ENCODE measurements at regions not wholly inside any gene's neighbourhood (a gene's known extent, or its start where the extent isn't known, plus 50 kb on each side); places are given as distances from the start of the nearest gene placed in this dataset.

DNA sequence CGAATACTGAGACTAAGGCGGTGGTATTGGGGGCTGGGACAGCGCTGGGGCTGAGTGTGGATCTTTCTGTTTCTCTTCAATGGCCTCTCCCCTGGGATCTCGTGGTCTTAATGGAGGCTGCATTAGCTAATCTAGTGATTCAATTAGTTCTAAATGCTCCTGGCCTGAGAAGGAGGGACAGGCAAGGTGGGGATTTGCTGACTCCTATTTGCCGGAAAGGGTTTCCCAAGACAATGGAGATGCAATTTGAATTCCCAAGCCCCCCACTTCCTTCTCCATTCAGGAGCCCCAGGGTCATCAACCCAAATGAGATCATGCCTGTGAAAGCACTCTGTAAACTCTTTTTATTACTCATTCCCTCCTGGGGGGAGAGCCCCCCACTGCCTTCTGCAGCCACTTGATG, 111.7 kb upstream of the PLXNA4 start:
- Mint-ChIP-seq H3K4me1 (no peaks in the 10 kb centered on the region), H3K4me3 (no peak overlapping the region), H3K27ac (no peak overlapping the region), H3K36me3 (ENCODE audit: low read depth) (no peaks in the 10 kb centered on the region), H3K9me3 (no peaks in the 10 kb centered on the region), H3K27me3 (no peaks in the 10 kb centered on the region)
- DNase-seq, result no peak
- ChIA-PET CTCF (no interaction called here), POLR2A (no interaction called here)

DNA sequence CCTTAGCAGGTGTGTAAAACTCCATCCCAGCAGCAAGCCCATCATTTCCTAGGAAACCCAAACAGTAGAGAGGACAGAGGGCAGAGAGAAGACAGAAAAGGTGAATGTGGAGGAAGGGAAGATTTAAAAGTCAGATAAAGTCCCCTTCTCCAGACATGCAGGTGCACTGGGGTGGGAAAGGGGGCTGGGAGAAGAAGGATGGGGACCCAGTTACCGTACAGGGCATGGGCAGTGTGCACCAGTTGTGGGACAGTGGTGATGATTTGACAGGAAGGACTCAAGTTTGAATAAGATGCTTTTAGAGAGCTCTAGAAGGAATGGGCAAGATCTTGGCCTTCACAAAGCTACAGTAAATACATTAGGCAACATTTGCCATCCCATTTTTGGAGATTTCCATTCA, 110.7 kb upstream of the PLXNA4 start:
- no peaks in the 10 kb centered on the region for H3K36me3 Mint-ChIP-seq (ENCODE audit: low read depth)
- no peak overlapping the region for H3K4me3 Mint-ChIP-seq
- no peaks in the 10 kb centered on the region for H3K27me3 Mint-ChIP-seq
- no peak for DNase-seq
- no peaks in the 10 kb centered on the region for H3K9me3 Mint-ChIP-seq
- no peaks in the 10 kb centered on the region for H3K4me1 Mint-ChIP-seq
- ChIA-PET CTCF (no interaction called here), POLR2A (no interaction called here)
- no peak overlapping the region for H3K27ac Mint-ChIP-seq

DNA sequence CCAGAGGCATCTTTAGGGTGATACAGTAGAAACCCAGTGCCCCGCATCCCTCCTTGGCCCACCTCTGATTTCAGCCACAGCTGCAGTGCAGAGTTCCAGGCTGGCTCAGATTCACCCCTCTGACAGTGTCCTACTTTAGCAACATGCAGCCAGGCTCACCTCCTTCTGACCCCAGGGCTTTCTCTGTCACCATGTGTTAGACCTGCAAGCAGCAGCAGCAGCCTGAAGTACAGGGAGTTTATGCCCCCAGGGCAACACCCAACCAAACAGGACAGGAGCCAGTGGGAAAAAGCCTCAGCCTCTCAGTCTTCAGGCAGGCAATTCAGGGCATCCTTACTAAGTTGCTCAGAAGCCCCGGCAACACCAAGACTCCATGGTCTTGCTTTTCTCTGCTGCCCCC, 109.0 kb upstream of the PLXNA4 start:
- Mint-ChIP-seq H3K9me3 (no peaks in the 10 kb centered on the region), H3K4me3 (no peak overlapping the region), H3K27me3 (no peaks in the 10 kb centered on the region), H3K27ac (no peak overlapping the region), H3K4me1 (no peaks in the 10 kb centered on the region), H3K36me3 (ENCODE audit: low read depth) (no peaks in the 10 kb centered on the region)
- POLR2A ChIA-PET, result no interaction called here
- CTCF ChIA-PET, result no interaction called here
- DNase-seq, result no peak

DNA sequence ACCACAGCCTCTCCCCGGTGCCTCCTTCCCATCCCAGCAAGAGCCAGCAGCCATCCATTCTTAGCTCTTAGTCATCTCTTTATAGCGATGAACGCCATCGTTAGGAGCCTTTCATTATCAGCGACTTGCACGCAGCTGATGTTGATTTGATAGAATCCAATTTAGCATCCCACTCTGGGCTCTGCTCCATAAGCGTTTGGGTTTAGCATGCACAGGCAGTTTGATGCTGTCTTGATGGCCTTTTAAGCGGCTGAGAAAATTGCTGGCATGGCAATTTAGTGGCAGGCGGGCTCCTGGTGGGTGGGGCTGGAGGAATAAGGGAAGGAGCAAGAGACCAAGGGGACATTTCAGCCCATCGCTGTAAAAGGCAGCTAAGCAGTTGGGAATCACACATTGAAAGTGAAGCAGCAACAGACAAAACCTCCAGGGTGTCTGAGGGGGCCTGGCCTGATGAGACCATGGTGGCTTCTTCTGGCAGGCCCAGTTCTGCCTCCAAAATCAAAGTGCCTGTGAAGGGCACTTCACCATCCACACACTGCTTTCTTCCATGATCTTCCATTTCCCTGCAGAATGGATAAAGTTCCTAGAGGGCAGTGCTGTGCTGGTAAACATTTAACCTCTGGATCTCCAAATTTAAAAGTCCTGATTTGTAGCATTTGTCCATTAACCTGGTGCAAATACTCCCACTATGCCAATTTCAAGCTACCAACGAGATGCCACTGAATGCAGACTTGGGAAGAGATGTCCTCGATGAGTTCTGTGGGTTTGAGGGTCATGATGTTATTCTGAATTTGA, 107.8 kb upstream of the PLXNA4 start:
- Mint-ChIP-seq H3K36me3 (ENCODE audit: low read depth) (no peaks in the 10 kb centered on the region), H3K9me3 (no peaks in the 10 kb centered on the region), H3K27me3 (no peaks in the 10 kb centered on the region), H3K4me3 (no peak overlapping the region), H3K27ac (no peak overlapping the region), H3K4me1 (no peaks in the 10 kb centered on the region)
- POLR2A ChIA-PET, result no interaction called here
- CTCF ChIA-PET, result no interaction called here
- no peak for DNase-seq

DNA sequence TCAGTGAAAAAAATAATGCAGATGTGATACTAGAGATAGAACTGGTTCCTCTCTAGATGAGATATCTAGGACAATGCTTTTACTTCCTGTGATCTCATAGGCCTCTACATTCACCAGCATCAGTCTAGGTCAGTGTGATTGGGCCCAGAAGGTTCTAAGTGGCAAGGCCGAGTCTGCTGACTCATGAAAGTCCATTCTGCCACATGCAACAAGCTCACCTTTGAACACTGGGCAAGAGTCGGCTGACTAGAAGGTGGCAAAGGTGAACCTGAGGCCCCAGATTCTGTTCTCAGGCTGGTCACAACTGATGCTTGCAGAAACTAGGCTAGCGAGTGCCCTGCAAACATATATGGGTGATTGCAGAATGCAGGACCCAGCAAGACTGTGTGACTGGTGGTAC, 105.7 kb upstream of the PLXNA4 start:
- Mint-ChIP-seq H3K36me3 (ENCODE audit: low read depth) (no peaks in the 10 kb centered on the region), H3K9me3 (no peaks in the 10 kb centered on the region), H3K27me3 (no peaks in the 10 kb centered on the region), H3K4me3 (no peak overlapping the region), H3K27ac (no peak overlapping the region), H3K4me1 (no peaks in the 10 kb centered on the region)
- POLR2A ChIA-PET, result interaction anchor here (1.1 kb wide), 1 partner anchor 15 kb away, joined by 3 read pairs; no protein-coding TSS in a partner anchor
- CTCF ChIA-PET, result no interaction called here
- no peak for DNase-seq

DNA sequence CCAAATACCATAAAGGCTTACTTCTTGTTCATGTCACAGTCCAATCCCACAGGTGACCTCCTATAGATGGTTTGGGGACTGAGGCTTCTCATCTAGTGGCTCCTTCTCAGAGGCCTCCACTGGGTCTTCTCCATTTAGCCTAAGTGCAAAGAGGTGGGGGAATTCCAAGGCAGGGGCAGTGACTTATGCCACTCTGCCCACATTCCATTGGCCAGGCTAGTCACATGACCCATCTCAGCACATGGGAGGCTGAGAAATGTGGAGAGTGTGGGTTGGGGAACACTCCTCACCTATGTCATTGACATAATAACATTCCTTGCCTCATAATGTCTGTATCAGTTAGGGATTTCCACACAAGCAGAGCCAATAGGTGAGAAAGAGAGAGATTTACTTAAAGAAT, 104.3 kb upstream of the PLXNA4 start:
- no peaks in the 10 kb centered on the region for H3K36me3 Mint-ChIP-seq (ENCODE audit: low read depth)
- CTCF ChIA-PET, result no interaction called here
- H3K4me3 Mint-ChIP-seq, result no peak overlapping the region
- no peak overlapping the region for H3K27ac Mint-ChIP-seq
- H3K27me3 Mint-ChIP-seq, result peaks cover 5% of the 10 kb centered on the region
- no peak for DNase-seq
- POLR2A ChIA-PET, result no interaction called here
- no peaks in the 10 kb centered on the region for H3K9me3 Mint-ChIP-seq
- H3K4me1 Mint-ChIP-seq, result no peaks in the 10 kb centered on the region

DNA sequence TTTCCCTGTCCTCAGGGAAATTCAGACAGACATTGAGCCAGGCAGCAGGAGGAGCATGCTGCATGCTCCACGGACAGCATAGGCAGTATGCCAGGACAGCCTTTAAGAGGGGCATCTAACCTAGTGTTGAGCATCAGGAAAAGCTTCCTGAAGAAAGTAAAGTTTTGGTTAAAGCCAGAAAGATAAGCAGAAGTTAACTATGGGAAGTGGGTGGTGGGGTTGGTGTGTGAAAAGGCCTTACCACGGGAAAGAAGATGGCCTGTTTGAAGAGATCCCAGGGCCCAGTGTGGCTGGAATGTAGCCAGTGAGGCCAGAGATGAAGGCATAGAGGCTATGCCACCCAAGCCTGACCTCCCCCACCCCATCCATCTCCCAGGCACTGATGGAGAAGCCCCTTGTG, 102.4 kb upstream of the PLXNA4 start:
- Mint-ChIP-seq H3K9me3 (no peaks in the 10 kb centered on the region), H3K36me3 (ENCODE audit: low read depth) (no peaks in the 10 kb centered on the region), H3K27ac (no peak overlapping the region), H3K4me1 (no peaks in the 10 kb centered on the region), H3K27me3 (peaks cover 5% of the 10 kb centered on the region), H3K4me3 (no peak overlapping the region)
- DNase-seq, result no peak
- POLR2A ChIA-PET, result no interaction called here
- CTCF ChIA-PET, result no interaction called here

DNA sequence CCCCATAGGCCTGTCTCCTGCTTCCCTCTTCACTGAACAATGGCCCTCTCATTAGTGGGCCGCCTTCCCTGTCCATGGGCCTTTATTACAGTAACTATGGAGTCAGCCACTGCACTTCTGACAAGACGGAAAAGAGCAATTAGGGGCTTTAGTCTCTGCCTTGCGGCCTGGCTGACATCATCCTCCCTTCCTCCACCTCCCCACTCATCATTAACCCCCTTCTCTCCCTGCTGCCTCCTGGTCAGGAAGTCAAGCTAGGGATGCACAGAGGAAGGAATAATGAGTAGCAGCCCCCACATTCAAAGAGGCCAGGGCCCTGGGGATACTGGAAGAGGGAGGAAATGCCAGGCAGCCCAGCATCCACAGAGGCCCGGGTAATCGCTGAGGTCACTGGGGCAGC, 101.6 kb upstream of the PLXNA4 start:
- Mint-ChIP-seq H3K4me1 (no peaks in the 10 kb centered on the region), H3K27ac (no peak overlapping the region), H3K36me3 (ENCODE audit: low read depth) (no peaks in the 10 kb centered on the region), H3K4me3 (no peak overlapping the region), H3K9me3 (no peaks in the 10 kb centered on the region), H3K27me3 (peaks cover 5% of the 10 kb centered on the region)
- CTCF ChIA-PET, result no interaction called here
- POLR2A ChIA-PET, result no interaction called here
- DNase-seq, result no peak

DNA sequence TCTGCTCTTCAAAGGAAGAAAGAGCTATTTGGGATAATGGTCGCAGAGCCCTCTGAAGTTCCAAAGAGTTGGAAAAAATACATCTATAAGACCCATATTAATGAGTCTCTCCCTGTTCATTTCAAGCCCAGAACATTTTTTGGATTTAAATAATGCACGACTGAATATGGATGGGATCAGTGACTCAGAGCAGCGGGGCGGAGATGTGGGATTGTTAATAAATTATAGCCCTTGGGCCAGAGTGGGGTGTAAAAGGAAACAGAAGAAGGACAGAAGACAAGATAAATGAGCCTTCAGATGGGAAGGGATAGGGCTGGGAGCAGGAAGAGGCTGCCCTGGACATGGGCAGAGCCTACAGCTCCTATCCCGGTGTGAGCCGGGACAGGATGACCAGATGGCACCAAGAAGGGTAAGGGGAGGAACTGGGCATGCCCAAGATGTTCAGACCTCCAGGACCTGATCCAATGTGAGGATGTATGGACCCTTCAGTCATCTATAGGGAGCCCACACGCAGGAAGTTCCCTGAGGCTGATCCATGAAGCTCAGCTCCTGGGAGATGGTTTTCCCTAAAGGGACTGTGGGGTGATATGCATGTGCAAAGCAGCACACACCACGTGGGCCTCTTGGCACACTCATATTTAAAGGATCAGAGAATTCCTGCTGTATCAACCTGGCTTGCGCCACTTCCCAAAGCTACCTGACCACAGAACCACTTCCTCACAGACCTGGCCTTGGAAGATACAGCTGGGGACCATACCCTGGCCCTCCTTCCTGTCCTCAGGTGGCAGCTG, 96.1 kb upstream of the PLXNA4 start:
- DNase-seq, result no peak
- H3K9me3 Mint-ChIP-seq, result peaks cover 2% of the 10 kb centered on the region
- POLR2A ChIA-PET, result no interaction called here
- CTCF ChIA-PET, result no interaction called here
- peaks cover 5% of the 10 kb centered on the region for H3K27me3 Mint-ChIP-seq
- peaks cover 2% of the 10 kb centered on the region for H3K4me1 Mint-ChIP-seq
- no peak overlapping the region for H3K27ac Mint-ChIP-seq
- no peak overlapping the region for H3K4me3 Mint-ChIP-seq
- H3K36me3 Mint-ChIP-seq (ENCODE audit: low read depth), result no peaks in the 10 kb centered on the region

DNA sequence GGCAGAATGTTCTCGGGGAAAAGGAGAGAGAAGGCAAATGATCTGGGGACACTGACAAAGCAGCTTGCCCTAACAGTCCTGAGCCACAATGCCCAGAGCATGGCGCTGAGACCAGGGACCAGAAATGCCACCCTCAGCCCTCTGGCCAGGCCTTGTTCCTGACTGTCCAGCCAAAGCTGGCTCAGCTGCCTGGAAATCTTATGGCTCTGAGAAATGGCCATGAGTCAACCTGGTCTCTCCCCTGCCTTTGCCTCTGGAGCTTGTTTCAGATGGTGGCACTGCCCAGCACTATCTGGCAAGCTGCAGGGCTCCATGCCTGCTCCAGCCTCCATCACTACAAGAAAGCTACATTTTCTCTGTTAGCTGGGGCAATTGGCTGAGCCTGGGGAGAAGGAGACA, 90.5 kb upstream of the PLXNA4 start:
- peaks cover 15% of the 10 kb centered on the region for H3K4me1 Mint-ChIP-seq
- ChIA-PET POLR2A (interaction anchor here (0.9 to 1.2 kb wide), 4 partner anchors 10 to 31 kb away, joined by 3 to 4 read pairs (median 3); no protein-coding TSS in a partner anchor), CTCF (interaction anchor here (1.4 to 2.9 kb wide), 2 partner anchors 9 to 12 kb away, joined by 5 to 21 read pairs; no protein-coding TSS in a partner anchor)
- peaks cover 4% of the 10 kb centered on the region for H3K9me3 Mint-ChIP-seq
- H3K27me3 Mint-ChIP-seq, result no peaks in the 10 kb centered on the region
- no peaks in the 10 kb centered on the region for H3K36me3 Mint-ChIP-seq (ENCODE audit: low read depth)
- H3K27ac Mint-ChIP-seq, result peak overlapping the region; percentile 50
- DNase-seq, result no peak
- no peak overlapping the region for H3K4me3 Mint-ChIP-seq

DNA sequence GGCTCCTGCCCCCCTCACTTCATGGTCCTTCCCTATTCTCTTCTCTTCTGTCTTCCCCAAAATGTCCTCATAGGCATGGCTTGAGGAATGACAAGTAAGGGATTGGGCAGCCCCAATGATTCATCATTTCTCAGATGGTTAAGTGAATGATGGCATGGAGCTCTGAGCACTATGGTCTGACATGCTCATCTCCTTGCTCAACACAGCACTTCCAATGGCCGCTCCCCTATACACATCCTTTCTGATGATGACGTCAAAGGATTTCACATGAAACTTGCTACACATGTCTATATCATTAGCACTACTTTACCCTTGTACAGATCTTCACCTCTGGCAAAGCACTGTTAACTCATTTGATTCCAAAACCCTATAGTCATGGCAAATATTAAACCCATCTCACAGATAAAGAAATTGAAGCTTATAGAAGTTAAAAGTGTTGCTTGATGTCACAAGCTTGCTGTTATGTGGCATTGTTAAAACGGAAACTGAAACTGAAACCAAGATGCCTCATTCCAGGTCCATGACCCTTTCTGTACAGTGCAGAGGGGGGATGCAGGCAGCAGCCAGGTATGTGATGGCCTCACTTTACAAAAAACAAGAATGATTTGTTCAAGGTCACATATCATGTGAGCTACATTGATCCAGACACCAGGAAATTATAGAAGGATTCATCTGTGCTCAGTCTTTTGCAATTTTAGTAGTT, 90.0 kb upstream of the PLXNA4 start:
- peak overlapping the region; percentile 50 for H3K27ac Mint-ChIP-seq
- peak; percentile 22 for DNase-seq
- POLR2A ChIA-PET, result interaction anchor here (0.9 to 1.2 kb wide), 4 partner anchors 9 to 31 kb away, joined by 3 to 4 read pairs (median 3); no protein-coding TSS in a partner anchor
- no peak overlapping the region for H3K4me3 Mint-ChIP-seq
- peaks cover 15% of the 10 kb centered on the region for H3K4me1 Mint-ChIP-seq
- peaks cover 4% of the 10 kb centered on the region for H3K9me3 Mint-ChIP-seq
- CTCF ChIA-PET, result interaction anchor here (1.3 to 2.9 kb wide), 3 partner anchors 9 to 86 kb away, joined by 4 to 21 read pairs (median 5); no protein-coding TSS in a partner anchor
- no peaks in the 10 kb centered on the region for H3K36me3 Mint-ChIP-seq (ENCODE audit: low read depth)
- H3K27me3 Mint-ChIP-seq, result no peaks in the 10 kb centered on the region

DNA sequence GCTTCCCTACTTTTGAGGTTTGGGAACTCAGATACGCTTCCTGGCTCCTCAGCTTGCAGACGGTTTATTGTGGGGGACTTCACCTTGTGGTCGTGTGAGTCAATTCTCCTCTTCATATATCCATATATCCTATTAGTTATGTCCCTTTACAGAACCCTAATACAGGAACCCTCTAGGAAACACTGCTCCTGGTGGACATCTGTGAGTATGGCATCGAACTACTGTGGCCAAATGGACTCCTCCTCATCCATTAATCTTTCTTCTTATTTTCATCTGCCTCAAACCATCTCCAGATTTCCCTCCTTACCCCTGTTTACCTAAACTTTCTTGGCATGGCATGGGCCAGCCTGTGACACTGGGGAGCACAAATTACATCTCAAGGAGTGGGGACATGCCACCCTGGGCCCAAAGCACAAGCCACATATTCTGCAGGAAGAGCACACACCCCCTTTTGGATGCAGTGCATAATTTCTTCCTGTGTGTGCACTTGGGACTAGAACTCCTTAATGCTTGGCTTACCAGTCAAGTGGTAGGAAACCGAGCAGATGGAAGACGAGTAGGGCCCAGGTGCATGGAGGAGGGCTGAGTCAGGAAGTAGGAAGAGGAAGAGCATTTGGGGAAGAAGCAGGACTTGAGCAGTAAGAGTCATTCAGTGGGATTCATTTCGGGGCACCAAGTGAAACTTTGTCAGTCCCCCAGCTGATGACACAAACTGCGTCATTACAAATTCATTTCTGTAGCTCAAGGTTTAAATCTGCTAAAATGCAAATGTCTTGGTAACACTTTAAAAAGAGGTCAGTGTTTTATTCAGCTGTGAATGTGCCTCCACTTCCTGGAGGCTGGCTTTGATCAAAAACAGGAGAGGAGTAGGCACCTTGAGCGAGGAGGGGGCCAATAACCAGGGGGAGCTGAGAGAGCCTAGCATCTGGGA, 80.8 kb upstream of the PLXNA4 start:
- ChIA-PET POLR2A (interaction anchor here (1.4 kb wide), 1 partner anchor 9 kb away, joined by 3 read pairs; no protein-coding TSS in a partner anchor), CTCF (interaction anchor here (1.5 kb wide), 1 partner anchor 9 kb away, joined by 5 read pairs; no protein-coding TSS in a partner anchor)
- Mint-ChIP-seq H3K27me3 (no peaks in the 10 kb centered on the region), H3K4me1 (peaks cover 38% of the 10 kb centered on the region), H3K9me3 (peaks cover 5% of the 10 kb centered on the region), H3K27ac (peak overlapping the region; percentile 29), H3K36me3 (ENCODE audit: low read depth) (peaks cover 3% of the 10 kb centered on the region), H3K4me3 (no peak overlapping the region)
- DNase-seq, result no peak
